ENCODE measurements at regions not wholly inside any gene's neighbourhood (a gene's known extent, or its start where the extent isn't known, plus 50 kb on each side); places are given as distances from the start of the nearest gene placed in this dataset.
A peak's percentile ranks its signal among the peaks of the same experiment; 100 is the strongest.

GRCh38 chr11:43574949-43575912 lies 105.3 kb upstream of the HSD17B12 start:
- no peak for DNase-seq (ENCODE audit: low spot score, unreplicated experiment)
- Mint-ChIP-seq H3K36me3 (ENCODE audit: insufficient read depth) (no peaks in the 10 kb centered on the region), H3K27ac (no peak overlapping the region), H3K9me3 (ENCODE audit: low read depth) (no peaks in the 10 kb centered on the region), H3K27me3 (peaks cover 97% of the 10 kb centered on the region), H3K4me3 (ENCODE audit: low read depth) (peak overlapping the region; percentile 65), H3K4me1 (ENCODE audit: low read depth) (peaks cover 8% of the 10 kb centered on the region)
- TF ChIP-seq, protein P1, sequence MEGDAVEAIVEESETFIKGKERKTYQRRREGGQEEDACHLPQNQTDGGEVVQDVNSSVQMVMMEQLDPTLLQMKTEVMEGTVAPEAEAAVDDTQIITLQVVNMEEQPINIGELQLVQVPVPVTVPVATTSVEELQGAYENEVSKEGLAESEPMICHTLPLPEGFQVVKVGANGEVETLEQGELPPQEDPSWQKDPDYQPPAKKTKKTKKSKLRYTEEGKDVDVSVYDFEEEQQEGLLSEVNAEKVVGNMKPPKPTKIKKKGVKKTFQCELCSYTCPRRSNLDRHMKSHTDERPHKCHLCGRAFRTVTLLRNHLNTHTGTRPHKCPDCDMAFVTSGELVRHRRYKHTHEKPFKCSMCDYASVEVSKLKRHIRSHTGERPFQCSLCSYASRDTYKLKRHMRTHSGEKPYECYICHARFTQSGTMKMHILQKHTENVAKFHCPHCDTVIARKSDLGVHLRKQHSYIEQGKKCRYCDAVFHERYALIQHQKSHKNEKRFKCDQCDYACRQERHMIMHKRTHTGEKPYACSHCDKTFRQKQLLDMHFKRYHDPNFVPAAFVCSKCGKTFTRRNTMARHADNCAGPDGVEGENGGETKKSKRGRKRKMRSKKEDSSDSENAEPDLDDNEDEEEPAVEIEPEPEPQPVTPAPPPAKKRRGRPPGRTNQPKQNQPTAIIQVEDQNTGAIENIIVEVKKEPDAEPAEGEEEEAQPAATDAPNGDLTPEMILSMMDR (IDR thresholded peaks at IDR 0.05; ENCODE audit: unreplicated experiment) = no peak

- Mint-ChIP-seq H3K9me3 (ENCODE audit: low read depth) (no peaks in the 10 kb centered on the region), H3K36me3 (ENCODE audit: insufficient read depth) (no peaks in the 10 kb centered on the region), H3K27ac (no peak overlapping the region), H3K4me3 (ENCODE audit: low read depth) (peak overlapping the region; percentile 65), H3K4me1 (ENCODE audit: low read depth) (peaks cover 13% of the 10 kb centered on the region), H3K27me3 (peaks cover 97% of the 10 kb centered on the region)
- TF ChIP-seq, protein P1 (IDR thresholded peaks at IDR 0.05; ENCODE audit: unreplicated experiment) = no peak
- DNase-seq (ENCODE audit: low spot score, unreplicated experiment) = no peak
Measured at GRCh38 chr11:43575913-43576310, 104.6 kb upstream of the HSD17B12 start.

DNA sequence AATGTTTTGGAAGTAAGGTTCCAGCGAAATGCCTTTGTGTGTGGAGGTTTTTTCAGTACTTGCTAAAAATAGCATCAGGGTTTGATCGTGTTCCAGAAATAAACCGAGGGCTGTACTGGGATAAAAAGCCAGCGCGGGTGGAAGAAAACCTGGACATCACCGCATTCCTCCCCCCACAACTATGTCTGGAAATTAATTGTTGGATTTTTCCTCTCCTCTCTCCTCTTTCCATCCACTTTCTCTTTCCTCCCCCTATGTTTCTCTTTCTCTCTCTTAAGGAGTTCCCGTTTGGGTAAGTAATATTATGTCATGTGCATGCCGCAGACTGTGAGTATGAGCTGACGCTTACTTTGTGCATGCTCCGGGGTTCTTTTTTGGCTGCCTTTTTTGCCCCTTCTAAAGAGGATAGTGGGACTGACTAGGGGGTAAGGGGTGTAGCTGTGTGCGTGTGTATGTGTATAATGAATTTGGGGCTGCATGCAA lies 104.2 kb upstream of the HSD17B12 start:
- TF ChIP-seq, protein P1 (IDR thresholded peaks at IDR 0.05; ENCODE audit: unreplicated experiment) = no peak
- DNase-seq (ENCODE audit: low spot score, unreplicated experiment) = no peak
- Mint-ChIP-seq H3K27me3 (peaks cover 97% of the 10 kb centered on the region), H3K4me3 (ENCODE audit: low read depth) (no peak overlapping the region), H3K27ac (peak overlapping the region; percentile 82), H3K36me3 (ENCODE audit: insufficient read depth) (no peaks in the 10 kb centered on the region), H3K4me1 (ENCODE audit: low read depth) (peaks cover 13% of the 10 kb centered on the region), H3K9me3 (ENCODE audit: low read depth) (no peaks in the 10 kb centered on the region)

GRCh38 chr11:43576803-43577521 lies 103.6 kb upstream of the HSD17B12 start:
- peak overlapping the region; percentile 82 for H3K27ac Mint-ChIP-seq
- no peaks in the 10 kb centered on the region for H3K9me3 Mint-ChIP-seq (ENCODE audit: low read depth)
- H3K4me3 Mint-ChIP-seq (ENCODE audit: low read depth) = peak overlapping the region; percentile 31
- H3K4me1 Mint-ChIP-seq (ENCODE audit: low read depth) = peaks cover 14% of the 10 kb centered on the region
- H3K36me3 Mint-ChIP-seq (ENCODE audit: insufficient read depth) = no peaks in the 10 kb centered on the region
- H3K27me3 Mint-ChIP-seq = peaks cover 97% of the 10 kb centered on the region
- DNase-seq (ENCODE audit: low spot score, unreplicated experiment) = no peak
- TF ChIP-seq, protein P1 (IDR thresholded peaks at IDR 0.05; ENCODE audit: unreplicated experiment) = peak; percentile 30

- H3K9me3 Mint-ChIP-seq (ENCODE audit: low read depth) = no peaks in the 10 kb centered on the region
- TF ChIP-seq, protein P1 (IDR thresholded peaks at IDR 0.05; ENCODE audit: unreplicated experiment) = no peak
- DNase-seq (ENCODE audit: low spot score, unreplicated experiment) = no peak
- no peak overlapping the region for H3K4me3 Mint-ChIP-seq (ENCODE audit: low read depth)
- no peaks in the 10 kb centered on the region for H3K36me3 Mint-ChIP-seq (ENCODE audit: insufficient read depth)
- H3K27me3 Mint-ChIP-seq = peaks cover 97% of the 10 kb centered on the region
- H3K27ac Mint-ChIP-seq = no peak overlapping the region
- H3K4me1 Mint-ChIP-seq (ENCODE audit: low read depth) = peaks cover 14% of the 10 kb centered on the region
Measured at GRCh38 chr11:43577566-43578264, 102.8 kb upstream of the HSD17B12 start.
